NCI-H2227 (cell line): ENCODE measurements at regions not wholly inside any gene's neighbourhood (a gene's known extent, or its start where the extent isn't known, plus 50 kb on each side); places are given as distances from the start of the nearest gene placed in this dataset.

Source experiments
- DNase-seq: peaks from one replicate; lab custom pipeline; 2025; ENCODE audit not compliant: unreplicated experiment; lab: John Stamatoyannopoulos, UW

DNA sequence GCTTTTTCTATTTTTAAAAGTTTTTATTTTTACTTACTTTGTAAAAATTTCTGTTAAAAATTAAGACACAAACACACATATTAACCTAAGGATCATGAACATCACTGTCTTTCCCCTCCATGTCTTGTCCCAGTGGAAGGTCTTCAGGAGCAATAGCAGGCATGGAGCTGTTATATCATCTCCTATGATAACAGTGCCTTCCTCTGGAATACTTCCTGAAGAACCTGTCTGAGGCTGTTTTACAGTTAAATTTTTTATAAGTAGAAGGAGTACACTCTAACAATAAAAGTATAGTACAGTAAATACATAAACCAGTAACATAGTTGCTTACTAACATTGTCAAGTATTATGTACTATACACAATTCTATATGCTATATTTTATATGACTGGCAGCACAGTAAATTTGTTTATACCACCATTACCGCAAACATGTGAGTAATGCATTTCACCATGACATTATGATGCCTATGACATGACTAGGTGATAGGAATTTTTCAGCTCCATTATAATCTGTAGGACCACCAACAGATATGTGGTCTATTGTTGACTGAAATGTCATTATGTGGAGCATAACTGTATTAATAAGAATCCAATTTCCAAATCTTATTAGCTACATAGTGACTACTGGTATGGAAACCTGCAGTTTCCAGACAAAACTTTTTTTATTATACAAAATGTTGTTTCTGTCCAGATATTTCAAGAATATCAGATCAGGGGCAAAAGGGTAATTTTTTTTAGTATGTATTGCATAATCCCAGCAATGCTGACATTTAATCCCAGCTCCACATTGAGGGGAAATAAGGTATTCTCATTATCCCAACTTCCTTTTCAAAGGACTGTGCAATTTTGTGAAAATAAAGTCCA, 337.2 kb upstream of the SLC39A10 start:
- DNase-seq: no peak

DNA sequence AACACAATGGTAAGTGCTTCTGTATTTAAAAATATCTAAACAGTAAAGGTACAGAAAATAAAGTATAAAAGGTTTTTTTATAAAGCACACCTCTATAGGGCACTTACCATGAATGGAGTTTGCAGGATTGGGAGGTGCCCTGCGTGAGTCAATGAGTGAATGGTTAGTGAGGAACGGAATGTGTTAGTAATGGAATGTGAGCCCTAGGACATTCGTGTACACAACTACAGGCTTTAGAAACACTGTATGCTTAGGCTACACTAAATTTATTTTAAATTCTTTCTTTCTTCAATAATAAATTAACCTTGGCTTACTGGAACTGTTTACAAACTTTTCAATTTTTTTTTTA, 337.9 kb upstream of the SLC39A10 start:
- no peak for DNase-seq

DNA sequence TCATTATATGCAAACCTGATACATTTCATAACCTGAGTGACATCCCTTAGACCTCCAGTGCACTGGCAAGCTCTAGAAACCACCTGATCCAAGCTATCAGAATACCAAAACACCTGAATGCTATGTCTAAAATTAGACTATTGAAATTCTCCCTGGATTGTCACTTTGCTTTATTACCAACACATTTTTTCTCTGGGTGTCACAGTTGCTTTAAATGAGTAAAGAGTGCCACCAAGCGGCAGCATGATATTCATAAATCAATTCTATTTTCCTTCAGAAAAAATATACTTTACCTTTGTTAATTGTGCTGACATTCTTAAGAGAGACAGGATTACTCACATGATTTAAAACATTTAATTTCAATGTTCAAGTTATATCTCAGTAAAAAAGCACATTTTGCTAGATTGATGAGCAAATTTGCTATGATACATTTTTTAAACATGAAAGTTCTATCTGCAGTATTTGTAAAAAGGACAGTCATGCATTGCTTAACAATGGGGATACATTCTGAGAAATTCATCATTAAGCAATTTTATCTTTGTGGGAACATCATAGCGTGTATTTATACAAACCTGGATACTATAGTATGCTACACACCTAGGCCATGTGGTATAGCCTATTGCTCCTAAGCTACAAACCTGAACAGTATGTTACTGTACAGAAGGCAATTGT, 338.4 kb upstream of the SLC39A10 start:
- DNase-seq: peak; percentile 79

DNA sequence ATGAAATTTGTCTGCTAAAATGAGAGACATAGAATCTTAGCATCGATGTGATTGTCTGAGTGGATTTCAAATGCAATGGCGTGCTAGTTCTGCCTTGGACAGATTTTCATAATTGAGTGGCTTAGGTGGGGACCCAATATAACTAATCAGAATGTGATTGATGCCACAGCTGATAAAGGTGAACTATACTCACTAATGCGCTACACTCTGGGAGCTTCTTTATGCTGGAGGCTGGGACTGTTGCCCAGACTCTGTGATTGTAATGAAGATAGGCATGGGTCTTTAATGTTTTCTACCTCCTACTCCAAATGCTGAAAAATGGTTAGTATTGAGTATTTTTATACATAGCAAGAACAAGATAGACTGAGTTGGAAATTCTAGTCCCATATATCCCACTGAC, 339.5 kb upstream of the SLC39A10 start:
- DNase-seq: no peak

DNA sequence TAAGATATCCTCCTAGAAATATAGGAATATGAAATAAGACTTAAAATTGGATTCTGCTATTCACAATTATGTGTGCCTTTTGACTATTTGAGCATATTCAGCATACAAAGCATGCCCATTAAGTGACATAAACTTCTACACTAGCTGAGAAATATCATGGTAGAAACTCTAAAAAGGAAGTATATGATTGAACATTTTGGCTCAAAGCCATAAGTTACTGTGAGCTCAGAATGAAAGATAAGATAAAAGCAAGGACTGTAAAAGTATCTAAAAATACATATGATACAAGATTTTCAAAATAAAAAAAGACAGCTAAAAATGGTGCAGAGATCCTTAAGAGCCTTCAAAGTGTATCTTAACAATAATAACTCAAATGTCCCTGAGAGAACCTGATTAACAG, 340.5 kb upstream of the SLC39A10 start:
- DNase-seq: no peak

DNA sequence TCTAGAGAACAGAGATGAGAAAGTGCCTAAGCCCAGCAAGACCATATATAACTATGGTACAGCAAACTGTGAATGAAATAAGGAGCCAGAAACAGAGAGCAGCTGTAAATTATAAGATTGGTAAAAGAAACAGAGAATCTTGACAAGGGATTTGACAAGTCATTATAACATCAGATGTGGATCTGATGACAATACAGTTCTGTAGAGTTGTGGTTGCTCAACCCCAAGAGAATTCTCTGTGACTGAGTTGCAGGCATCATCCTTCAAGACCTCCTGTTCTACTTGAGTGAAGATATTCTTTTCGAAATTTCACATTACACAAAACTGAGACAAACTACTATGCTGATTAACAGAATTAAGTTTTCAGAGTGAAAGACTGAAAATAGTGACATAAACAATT, 343.1 kb upstream of the SLC39A10 start:
- no peak for DNase-seq

DNA sequence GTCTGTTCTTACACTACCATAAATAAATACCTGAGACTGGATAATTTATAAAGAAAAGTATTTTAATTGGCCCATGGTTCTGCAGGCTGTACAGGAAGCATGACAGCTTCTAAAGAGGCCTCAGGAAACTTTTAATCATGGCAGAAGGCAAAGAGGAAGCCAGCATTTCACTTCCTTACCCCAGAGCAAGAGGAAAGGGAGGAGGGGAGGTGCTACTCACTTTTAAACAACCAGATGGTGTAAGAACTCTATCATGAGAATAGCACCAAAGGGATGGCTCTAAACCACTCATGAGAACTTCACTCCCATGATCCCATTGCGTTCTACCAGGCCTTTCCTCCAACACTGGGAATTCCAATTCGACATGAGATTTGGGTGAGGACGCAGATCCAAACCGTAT, 344.4 kb upstream of the SLC39A10 start:
- no peak for DNase-seq

DNA sequence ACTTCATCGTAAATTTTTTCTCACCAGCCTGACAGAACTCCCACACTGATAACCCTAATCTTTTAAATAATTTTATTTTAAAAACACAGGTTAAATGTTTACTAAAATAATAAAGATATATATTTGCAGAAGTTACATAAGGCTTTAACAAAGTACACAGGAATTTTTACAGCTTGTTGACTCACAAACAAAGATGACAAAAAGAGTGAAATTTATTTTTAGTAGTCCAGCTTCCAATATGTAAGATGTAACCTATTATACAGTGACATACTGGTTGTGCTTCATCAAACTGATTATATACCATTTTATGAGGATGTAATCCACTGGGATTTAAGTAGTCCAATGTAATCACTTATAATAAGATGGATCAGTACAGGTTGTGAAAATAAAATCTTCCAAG, 348.9 kb upstream of the SLC39A10 start:
- no peak for DNase-seq

DNA sequence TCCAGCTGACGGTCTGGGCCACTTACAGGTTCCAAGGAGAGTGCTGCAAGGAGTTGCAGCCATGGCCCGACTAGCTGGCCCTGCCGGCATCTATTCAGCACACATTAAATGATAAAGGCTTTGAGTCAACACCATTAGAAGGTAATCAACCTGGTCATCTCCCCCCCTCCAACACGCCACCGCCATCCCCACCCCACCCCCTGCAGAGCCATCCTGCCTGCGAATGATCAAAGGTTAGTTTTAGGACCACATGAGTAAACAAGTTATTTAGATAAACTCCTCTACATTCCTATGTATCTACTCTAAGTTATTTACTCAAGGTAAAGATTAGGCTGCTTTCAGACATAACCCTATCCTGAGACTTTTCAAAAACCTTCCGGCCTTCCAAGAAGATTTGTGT, 349.3 kb upstream of the SLC39A10 start:
- no peak for DNase-seq

DNA sequence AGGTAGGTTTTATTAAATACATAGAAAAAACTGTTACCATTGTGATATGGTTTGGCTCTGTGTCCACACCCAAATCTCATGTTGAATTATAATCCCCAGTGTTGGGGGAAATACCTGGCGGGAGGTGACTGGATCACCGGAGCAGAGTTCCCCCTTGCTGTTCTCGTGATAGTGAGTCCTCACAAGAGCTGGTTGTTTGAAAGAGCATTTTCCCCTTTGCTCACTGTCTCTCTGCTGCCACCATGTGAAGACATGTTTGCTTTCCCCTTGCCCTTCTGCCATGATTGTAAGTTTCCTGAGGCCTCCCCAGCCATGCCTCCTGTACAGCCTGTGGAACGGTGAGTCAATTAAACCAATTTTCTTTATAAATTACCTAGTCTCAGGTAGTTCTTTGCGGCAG, 352.7 kb upstream of the SLC39A10 start:
- DNase-seq: no peak

DNA sequence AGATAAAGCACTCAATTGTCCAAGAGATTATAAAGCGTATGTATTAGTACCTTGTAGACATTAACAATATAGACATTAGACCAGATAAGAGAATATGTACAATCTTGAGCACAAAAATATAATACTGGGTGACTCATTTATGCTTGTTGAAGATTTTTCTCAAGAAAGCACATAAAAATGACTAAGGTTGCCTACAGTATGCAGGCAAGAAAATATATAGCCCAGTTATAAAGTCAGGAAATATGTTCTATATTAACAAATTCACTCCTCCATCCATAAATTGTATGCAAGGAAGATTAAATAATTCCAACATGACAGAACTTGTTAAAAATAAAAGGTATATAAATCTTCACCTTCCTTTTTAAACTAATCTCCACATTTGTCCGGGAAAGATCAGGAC, 356.4 kb upstream of the SLC39A10 start:
- no peak for DNase-seq

DNA sequence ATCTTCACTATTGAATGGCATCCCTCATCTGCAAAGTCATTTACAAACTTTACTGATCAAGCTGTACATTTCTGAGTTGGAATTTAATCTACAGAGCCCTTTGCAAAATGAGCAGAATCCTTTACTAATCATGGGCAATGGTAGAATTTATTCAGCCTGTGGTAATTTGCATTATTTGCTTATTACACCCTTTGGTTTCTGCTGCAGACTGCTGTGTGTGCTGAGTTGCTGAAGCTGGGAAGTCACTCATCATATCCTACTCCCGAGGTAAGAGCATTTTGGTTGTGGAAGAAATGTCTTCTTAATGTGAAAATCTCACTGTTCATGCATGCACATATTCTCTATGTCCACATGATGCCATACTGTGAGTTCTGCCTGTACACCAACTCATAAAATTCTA, 357.4 kb upstream of the SLC39A10 start:
- DNase-seq: no peak

DNA sequence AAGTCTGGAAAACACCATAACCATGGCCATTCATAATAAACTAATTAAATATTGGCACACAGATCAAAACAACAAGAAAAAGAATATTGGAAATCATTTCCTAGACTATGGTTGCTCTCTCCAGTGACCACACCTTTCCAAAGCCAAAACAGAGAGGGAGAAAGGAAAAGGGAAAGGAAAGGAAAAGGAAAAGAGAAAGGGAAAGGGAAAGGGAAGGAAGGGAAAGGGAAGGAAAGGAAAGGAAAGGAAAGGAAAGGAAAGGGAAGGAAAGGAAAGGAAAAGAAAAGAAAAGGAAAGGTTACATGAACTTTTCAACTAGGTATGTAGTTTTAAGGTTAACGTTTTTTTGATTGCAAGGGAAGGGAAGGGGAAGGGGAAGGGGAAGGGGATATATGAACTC, 360.5 kb upstream of the SLC39A10 start:
- DNase-seq: no peak

DNA sequence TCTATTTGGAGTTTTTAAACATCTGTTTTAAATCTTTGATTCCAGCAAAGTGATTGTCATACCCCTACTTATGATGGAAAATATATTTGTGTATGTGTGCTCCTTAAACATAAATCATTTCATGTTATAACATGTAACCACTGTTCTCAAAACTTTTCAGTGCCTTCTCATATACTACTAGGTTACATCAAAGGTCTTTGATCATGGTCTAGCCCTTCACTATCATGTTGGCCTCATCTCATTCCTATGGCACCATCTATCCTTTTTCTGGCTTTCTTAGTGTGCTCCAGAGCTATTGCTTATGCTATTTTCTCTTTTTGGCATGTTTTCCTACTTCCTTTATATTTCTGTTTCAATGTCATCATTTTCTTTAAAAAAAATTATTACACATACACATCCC, 367.9 kb upstream of the SLC39A10 start:
- DNase-seq: no peak

DNA sequence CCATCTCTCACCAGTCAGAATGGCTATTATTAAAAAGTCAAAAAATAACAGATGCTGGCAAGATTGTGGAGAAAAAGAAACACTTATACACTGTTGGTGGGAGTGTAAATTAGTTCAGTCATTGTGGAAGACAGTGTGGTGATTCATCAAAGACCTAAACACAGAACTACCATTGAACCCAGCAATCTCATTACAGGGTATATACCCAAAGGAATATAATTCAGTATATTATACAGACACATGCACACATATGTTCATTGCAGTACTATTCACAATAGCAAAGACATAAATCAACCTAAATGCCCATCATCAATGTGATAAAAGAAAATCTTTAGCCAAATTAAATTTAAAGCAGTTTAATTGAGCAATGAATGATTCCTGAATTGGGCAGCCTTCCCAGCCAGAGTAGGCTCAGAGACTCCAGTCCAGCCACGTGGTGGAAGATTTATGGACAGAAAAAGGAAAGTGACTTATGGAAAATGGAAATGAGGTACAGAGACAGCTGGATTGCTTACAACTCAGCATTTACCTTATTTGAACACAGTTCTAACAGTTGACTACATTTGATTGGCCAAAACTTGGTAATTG, 377.1 kb upstream of the SLC39A10 start:
- DNase-seq: peak; percentile 22

DNA sequence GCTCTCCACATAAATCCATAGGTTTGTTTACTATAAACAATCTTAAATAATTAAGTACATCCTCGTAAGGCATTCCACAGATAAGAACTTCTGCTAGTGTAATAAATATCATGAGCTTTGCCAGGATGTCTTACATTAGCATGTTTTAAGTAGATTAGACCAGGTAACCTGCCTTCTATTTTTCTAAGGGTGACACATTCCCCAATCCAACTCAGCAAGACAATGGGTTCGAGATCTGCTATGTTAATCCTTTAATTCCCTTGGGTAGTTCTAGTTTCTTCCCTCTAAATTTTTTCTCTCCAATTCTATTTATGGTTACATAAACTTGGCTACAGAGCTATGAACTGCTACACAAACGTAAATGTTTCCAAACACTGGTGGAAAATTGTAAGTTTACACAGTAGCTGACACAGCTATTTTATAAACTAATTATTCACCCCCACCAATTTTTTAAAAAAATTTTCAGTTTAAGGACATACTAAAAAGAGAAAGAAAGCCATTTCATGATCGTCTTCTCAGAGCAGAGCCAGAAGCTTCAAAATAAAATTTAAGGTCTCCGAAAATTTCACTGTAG, 386.5 kb upstream of the SLC39A10 start:
- no peak for DNase-seq

DNA sequence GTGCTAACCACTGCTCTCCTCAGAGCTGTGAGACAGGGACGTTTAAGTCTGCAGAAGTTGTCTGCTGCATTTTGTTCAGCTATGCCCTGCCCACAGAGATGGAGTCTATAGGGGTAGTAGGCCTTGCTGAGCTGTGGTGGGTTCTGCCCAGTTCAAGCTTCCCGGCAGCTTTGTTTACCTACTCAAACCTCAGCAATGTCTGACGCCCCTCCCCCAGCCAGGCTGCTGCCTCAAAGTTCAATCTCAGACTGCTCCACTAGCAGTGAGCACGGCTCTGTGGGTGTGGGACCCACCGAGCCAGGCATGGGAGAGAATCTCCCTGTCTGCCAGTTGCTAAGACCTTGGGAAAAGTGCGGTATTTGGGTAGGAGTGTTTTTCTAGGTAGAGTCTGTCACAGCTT, 387.8 kb upstream of the SLC39A10 start:
- DNase-seq: no peak

DNA sequence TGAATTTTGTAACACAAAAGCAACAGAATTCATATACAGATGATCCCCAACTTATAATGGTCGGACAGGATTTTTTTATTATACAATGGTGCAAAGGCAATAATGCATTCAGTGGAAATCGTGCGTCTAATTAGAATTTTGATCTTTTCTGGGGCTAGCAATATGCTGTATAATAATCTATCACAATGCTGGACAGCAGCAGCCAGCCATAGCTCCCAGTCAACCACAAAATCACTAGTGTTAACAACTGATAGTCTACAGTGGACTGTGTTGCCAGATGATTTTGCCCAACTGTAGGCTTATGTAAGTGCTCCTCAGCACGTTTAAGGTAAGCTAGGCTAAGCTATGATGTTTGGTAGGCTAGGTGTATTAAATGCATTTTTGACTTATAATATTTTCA, 399.0 kb upstream of the SLC39A10 start:
- DNase-seq: no peak

DNA sequence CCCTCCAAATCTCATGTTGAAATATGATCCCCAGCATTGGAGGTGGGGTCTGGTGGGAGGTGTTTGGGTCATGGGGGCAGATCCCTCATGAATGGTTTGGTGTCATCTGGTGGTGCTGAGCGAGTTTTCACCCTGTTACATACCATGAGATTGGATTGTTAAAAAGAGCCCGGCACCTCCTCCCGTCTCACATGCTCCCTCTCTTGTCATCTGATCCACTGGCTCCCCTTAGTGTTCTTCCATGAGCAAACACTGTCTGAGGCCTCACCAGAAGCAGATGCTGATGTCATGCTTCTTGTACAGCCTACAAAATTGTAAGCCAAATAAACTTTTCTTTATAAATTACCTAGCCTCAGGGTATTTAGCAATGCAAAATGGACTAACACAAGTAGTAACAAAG, 405.0 kb upstream of the SLC39A10 start:
- DNase-seq: no peak

DNA sequence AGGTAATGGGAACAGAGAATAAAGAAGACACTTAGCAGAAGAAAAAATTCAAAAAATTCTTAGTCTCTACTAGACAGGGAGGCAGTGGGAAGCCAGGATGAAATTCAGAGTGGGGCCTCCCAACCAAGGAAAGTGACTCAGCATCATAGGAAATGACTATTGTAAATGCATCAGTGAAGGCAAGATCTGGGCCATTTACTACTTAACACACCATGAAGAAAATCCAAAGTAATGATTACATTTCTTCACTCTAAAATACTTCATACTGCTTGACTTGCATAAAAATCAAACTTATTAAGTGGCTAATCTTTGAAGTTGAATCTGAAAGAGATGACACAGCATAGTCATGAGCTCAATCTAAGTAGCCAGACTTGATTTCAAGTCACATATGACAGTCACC, 405.8 kb upstream of the SLC39A10 start:
- no peak for DNase-seq

DNA sequence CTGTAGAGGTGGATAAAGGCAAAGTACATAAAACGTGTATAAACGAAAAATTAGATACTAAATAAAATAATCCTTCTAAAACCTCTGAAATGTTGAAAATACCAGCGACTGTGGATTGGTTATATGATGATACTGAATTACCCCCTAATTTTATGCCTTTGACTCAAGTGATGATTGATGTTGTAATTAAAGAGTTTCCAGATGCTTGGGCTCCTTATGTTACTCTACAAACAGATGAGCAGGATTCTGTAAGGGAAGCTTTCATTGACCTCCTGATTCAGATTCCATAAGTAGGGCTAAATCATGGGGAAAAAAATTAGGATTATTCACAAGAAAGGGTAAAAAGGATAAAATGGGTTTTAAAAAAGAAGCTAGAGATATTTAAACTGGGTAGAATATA, 418.2 kb upstream of the SLC39A10 start:
- no peak for DNase-seq

DNA sequence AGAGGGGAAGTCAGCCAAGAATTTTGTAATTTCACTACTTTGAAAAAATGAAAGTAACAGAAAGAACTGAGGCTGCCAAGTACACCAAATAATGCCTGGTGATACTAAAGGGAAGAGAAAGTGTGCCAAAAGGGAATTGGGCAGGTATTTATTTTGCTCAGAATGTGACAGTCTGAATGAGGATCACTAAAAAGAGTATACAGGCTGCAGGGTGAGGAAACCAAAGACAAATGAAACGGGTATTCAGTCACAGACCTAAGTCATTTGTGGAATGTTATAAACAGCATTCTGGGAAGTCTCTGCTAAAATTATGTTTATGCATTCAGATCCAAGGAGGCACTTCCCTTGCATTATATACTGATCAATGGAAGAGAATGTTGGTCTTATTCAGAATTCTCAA, 418.6 kb upstream of the SLC39A10 start:
- no peak for DNase-seq
